ENCODE measurements at regions not wholly inside any gene's neighbourhood (a gene's known extent, or its start where the extent isn't known, plus 50 kb on each side); places are given as distances from the start of the nearest gene placed in this dataset.

GRCh38 chr7:106606120-106606519 is 54.8 kb downstream of the CCDC71L start:
- H3K36me3 Mint-ChIP-seq (ENCODE audit: low read depth): no peaks in the 10 kb centered on the region
- ATAC-seq (no peak), DNase-seq (no peak)
- no peaks in the 10 kb centered on the region for H3K9me3 Mint-ChIP-seq
- H3K4me1 Mint-ChIP-seq: no peaks in the 10 kb centered on the region
- H3K27ac Mint-ChIP-seq: no peak overlapping the region
- H3K4me3 Mint-ChIP-seq: no peak overlapping the region
- no peaks in the 10 kb centered on the region for H3K27me3 Mint-ChIP-seq

- Mint-ChIP-seq H3K27me3 (no peaks in the 10 kb centered on the region), H3K36me3 (ENCODE audit: low read depth) (no peaks in the 10 kb centered on the region), H3K4me3 (no peak overlapping the region), H3K4me1 (no peaks in the 10 kb centered on the region), H3K27ac (no peak overlapping the region), H3K9me3 (no peaks in the 10 kb centered on the region)
- DNase-seq: no peak
- no peak for ATAC-seq
Measured at GRCh38 chr7:106604971-106605370, 56.0 kb downstream of the CCDC71L start.

DNA sequence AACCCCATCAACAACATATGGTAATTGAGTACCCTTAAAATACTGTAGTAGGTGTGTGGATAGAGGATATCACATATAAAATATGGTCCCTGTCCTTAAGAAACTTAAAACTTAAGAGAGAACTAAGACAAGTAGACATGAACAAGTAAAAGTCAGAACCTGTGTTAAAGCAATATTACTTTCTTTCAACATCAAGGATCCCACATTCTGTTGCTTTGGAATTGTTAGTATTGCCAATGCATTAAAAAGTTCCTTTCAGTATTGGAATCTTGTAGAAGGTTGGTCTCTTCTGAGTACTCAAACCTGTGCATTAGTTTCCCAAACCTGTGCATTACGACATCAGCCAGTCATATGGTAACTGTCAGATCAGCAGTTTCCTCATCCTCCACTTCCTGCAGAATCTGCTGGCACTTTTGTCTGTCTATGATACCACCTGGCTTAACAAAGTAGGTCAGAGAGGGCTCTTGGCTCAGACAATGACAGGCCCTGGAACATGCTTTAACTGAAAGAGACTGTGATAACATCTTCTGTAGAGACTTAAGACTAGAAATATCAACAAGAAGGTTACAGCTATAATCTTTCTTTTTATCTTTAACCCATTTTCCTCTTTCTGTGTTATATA is 56.5 kb downstream of the CCDC71L start:
- H3K9me3 Mint-ChIP-seq: no peaks in the 10 kb centered on the region
- no peak for ATAC-seq
- H3K4me3 Mint-ChIP-seq: no peak overlapping the region
- no peaks in the 10 kb centered on the region for H3K27me3 Mint-ChIP-seq
- no peak for DNase-seq
- no peak overlapping the region for H3K27ac Mint-ChIP-seq
- no peaks in the 10 kb centered on the region for H3K36me3 Mint-ChIP-seq (ENCODE audit: low read depth)
- no peaks in the 10 kb centered on the region for H3K4me1 Mint-ChIP-seq

DNA sequence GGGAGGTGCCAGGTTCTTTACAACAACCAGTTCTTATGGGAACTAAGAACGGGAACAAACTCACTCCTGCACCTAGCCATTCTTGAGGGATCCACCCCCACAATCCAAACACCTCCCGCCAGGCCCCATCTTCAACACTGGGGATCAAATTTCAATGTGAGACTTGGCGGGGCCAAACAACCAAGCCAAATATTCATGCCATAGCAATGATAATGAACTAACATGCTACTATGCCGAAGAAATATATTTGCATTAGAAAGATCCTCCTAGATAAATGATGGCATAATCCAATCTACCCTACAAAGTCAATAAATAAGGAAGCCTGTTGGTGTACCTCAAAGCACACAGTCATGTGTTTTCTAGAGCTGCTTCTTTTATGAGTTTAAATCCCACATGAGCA is 57.6 kb downstream of the CCDC71L start:
- DNase-seq (no peak), ATAC-seq (no peak)
- Mint-ChIP-seq H3K36me3 (ENCODE audit: low read depth) (no peaks in the 10 kb centered on the region), H3K27me3 (no peaks in the 10 kb centered on the region), H3K4me1 (peaks cover 3% of the 10 kb centered on the region), H3K4me3 (no peak overlapping the region), H3K9me3 (no peaks in the 10 kb centered on the region), H3K27ac (no peak overlapping the region)

DNA sequence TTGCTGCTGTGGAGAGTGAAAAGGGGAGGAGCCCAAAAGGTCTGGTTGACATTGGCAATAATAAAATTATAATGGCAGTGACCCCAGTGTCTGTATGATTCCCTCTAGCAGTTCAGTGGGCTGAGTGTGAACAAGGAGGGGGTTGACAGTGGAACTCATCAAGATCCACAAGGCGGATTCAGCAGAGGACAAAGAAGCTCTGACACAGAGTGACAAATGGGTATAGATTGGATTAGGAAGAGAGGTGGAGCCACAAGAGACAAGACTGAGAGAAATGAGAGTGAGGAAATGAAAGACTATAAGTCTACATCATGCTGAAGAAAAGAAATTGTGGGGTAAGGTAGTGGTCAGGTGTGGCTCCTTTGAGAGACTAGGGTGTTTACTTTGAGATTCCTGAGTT is 58.9 kb downstream of the CCDC71L start:
- Mint-ChIP-seq H3K9me3 (no peaks in the 10 kb centered on the region), H3K27me3 (no peaks in the 10 kb centered on the region), H3K4me1 (peaks cover 3% of the 10 kb centered on the region), H3K4me3 (no peak overlapping the region), H3K27ac (no peak overlapping the region), H3K36me3 (ENCODE audit: low read depth) (no peaks in the 10 kb centered on the region)
- DNase-seq (no peak), ATAC-seq (no peak)

GRCh38 chr7:106600569-106601373 is 60.2 kb downstream of the CCDC71L start:
- Mint-ChIP-seq H3K27ac (no peak overlapping the region), H3K4me3 (no peak overlapping the region), H3K27me3 (peaks cover 2% of the 10 kb centered on the region), H3K4me1 (peaks cover 3% of the 10 kb centered on the region), H3K36me3 (ENCODE audit: low read depth) (no peaks in the 10 kb centered on the region), H3K9me3 (no peaks in the 10 kb centered on the region)
- ATAC-seq (no peak), DNase-seq (no peak)

DNA sequence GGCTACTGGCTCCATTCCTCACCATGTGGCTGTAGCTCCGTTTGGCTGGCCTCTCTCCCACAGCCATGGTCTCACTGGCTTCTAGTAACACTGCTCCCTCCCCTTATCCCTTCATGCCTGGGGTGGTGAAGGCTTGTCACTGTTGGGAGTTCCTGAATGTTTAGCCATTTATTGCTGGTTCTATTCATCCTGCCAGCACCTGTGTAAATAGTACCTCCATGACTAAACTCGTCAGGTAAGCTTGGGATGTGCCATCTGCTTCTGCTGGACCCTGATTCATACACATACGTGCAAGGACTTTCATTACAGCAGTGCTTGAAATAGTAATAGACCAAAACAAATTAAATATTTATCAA is 61.6 kb downstream of the CCDC71L start:
- no peak overlapping the region for H3K4me3 Mint-ChIP-seq
- H3K27ac Mint-ChIP-seq: no peak overlapping the region
- H3K27me3 Mint-ChIP-seq: peaks cover 3% of the 10 kb centered on the region
- H3K9me3 Mint-ChIP-seq: no peaks in the 10 kb centered on the region
- DNase-seq (no peak), ATAC-seq (no peak)
- H3K4me1 Mint-ChIP-seq: peaks cover 3% of the 10 kb centered on the region
- no peaks in the 10 kb centered on the region for H3K36me3 Mint-ChIP-seq (ENCODE audit: low read depth)

DNA sequence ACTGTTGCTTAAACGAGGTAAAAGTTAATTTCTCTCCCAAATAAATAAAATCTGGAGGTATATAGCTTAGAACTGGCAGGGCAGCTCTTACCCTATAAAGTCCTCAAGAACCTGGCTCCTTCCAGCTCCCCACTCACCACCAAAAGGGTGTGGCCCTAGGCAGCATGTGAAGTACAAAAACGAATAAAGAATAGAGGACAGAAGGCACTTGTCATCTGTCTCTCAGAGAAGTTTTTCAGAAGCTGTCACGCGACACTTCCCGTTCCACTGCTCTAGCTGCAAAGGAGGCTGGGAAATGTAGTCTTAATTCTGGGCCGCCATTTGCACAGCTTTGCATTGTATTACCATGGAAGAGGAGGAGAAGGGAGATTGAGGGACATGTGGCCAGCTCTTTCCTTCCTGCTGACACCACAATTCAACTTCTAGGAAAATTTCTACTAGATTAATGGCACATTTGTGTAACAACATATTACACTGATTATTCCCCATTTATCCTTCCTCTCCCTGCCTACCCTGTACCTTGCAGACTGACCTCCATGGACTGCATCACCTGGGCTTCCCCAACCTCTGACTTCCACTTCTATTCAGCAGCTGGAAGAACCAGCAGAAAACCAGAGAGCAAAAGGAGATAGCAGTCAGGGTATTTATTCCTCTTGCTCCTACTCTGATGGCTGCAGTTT is 62.2 kb downstream of the CCDC71L start:
- no peaks in the 10 kb centered on the region for H3K9me3 Mint-ChIP-seq
- ATAC-seq: peak; percentile 99
- H3K36me3 Mint-ChIP-seq (ENCODE audit: low read depth): no peaks in the 10 kb centered on the region
- peaks cover 3% of the 10 kb centered on the region for H3K4me1 Mint-ChIP-seq
- peak; percentile 51 for DNase-seq
- H3K27me3 Mint-ChIP-seq: peaks cover 3% of the 10 kb centered on the region
- no peak overlapping the region for H3K27ac Mint-ChIP-seq
- peak overlapping the region; percentile 18 for H3K4me3 Mint-ChIP-seq

- no peak for ATAC-seq
- Mint-ChIP-seq H3K4me1 (peaks cover 3% of the 10 kb centered on the region), H3K27me3 (peaks cover 6% of the 10 kb centered on the region), H3K27ac (no peak overlapping the region), H3K4me3 (no peak overlapping the region), H3K9me3 (no peaks in the 10 kb centered on the region), H3K36me3 (ENCODE audit: low read depth) (no peaks in the 10 kb centered on the region)
- no peak for DNase-seq
Measured at GRCh38 chr7:106597751-106598546, 63.0 kb downstream of the CCDC71L start.

- no peaks in the 10 kb centered on the region for H3K9me3 Mint-ChIP-seq
- peaks cover 3% of the 10 kb centered on the region for H3K4me1 Mint-ChIP-seq
- ATAC-seq (no peak), DNase-seq (no peak)
- H3K27ac Mint-ChIP-seq: no peak overlapping the region
- H3K36me3 Mint-ChIP-seq (ENCODE audit: low read depth): no peaks in the 10 kb centered on the region
- no peak overlapping the region for H3K4me3 Mint-ChIP-seq
- peaks cover 7% of the 10 kb centered on the region for H3K27me3 Mint-ChIP-seq
Measured at GRCh38 chr7:106597014-106597413, 63.9 kb downstream of the CCDC71L start.

GRCh38 chr7:106595922-106596321 is 65.0 kb downstream of the CCDC71L start:
- no peak overlapping the region for H3K27ac Mint-ChIP-seq
- no peaks in the 10 kb centered on the region for H3K9me3 Mint-ChIP-seq
- ATAC-seq (no peak), DNase-seq (no peak)
- no peaks in the 10 kb centered on the region for H3K36me3 Mint-ChIP-seq (ENCODE audit: low read depth)
- H3K4me3 Mint-ChIP-seq: no peak overlapping the region
- peaks cover 3% of the 10 kb centered on the region for H3K4me1 Mint-ChIP-seq
- peaks cover 7% of the 10 kb centered on the region for H3K27me3 Mint-ChIP-seq

DNA sequence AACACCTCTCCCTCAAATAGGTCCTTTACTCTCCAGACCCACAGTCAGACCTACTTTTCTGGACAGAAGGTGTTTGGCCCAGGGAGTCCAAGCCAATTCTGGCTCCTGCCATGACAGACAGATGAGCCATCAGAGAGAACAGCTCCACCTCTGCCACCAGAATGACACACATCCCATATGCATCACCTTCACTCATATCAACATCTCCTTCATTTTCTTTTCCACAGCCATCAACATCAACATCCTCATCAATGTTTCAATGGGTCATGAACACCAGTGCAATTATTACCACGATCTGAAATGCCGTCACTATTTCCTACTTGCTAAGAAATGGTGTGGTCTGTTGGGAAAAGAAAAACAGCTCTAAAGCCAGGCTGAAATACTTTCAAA is 67.9 kb downstream of the CCDC71L start:
- H3K9me3 Mint-ChIP-seq: no peaks in the 10 kb centered on the region
- H3K4me3 Mint-ChIP-seq: no peak overlapping the region
- ATAC-seq (no peak), DNase-seq (no peak)
- peaks cover 8% of the 10 kb centered on the region for H3K27me3 Mint-ChIP-seq
- no peaks in the 10 kb centered on the region for H3K4me1 Mint-ChIP-seq
- H3K36me3 Mint-ChIP-seq (ENCODE audit: low read depth): no peaks in the 10 kb centered on the region
- H3K27ac Mint-ChIP-seq: no peak overlapping the region

DNA sequence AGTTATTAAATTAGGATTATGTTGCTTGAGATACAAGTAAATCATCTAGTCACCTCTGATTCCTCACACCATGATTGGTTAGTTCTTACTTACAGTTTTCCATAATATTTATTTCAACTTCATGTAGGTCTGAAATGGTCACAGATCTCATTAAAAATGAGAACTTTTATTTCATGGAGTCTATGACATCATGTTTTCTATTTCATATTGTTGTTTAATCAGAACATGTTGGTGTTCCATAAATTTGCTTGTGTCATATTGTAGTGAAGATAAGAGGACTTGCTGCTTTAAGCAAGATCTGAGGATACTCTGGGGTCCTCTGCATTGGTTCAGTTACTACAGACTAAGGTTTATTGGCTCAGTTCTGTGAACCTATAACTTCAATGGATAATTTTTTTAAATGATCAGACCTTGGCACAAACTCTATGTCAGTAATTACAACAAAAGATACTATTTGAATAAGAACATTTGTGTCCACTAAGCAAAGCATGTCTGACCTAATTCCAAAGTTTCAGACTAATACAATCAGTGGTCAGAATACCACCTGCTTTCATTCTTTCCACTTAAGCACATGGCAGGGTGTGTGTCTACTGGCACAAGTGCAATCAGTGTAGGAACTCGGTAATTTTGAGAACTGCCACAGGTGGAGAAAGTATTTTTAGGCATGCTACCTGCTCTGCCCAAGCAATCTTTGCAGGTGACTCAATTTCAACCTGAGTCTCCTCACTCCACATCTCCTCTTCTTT is 68.5 kb downstream of the CCDC71L start:
- Mint-ChIP-seq H3K4me1 (no peaks in the 10 kb centered on the region), H3K4me3 (no peak overlapping the region), H3K9me3 (no peaks in the 10 kb centered on the region), H3K27me3 (peaks cover 9% of the 10 kb centered on the region), H3K27ac (no peak overlapping the region), H3K36me3 (ENCODE audit: low read depth) (no peaks in the 10 kb centered on the region)
- DNase-seq (no peak), ATAC-seq (no peak)

DNA sequence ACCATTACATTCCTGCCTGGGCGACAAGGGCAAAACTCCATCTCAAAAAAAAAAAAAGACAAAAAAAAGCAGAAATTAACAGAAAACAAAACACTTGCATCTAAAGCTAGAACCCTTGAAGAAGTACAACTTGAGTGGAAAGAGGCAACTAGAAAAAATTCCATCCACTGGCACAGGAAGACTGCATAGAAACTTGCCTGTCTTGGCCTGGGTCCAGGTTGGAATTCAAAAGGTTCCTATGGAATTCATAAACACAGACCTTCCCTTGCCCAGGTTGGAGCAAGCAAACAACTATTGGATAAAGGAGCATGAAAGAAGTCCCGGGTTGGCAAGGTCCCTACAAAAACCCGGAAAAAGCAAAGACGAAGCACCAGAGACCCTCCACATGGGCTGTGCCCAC is 69.8 kb downstream of the CCDC71L start:
- Mint-ChIP-seq H3K4me3 (no peak overlapping the region), H3K36me3 (ENCODE audit: low read depth) (no peaks in the 10 kb centered on the region), H3K27me3 (peaks cover 9% of the 10 kb centered on the region), H3K27ac (no peak overlapping the region), H3K4me1 (no peaks in the 10 kb centered on the region), H3K9me3 (no peaks in the 10 kb centered on the region)
- DNase-seq (no peak), ATAC-seq (no peak)
